ENCODE measurements at regions not wholly inside any gene's neighbourhood (a gene's known extent, or its start where the extent isn't known, plus 50 kb on each side); places are given as distances from the start of the nearest gene placed in this dataset.

- no peak for TF ChIP-seq CTCF (IDR thresholded peaks at IDR 0.05)
- no peak for TF ChIP-seq TCF7L2 (IDR thresholded peaks at IDR 0.05; ENCODE audit: low read depth, low read length)
- TF ChIP-seq SIN3A (IDR thresholded peaks at IDR 0.05; ENCODE audit: borderline replicate concordance, insufficient read depth, low read depth, low read length): no peak
- no peak for TF ChIP-seq POLR2AphosphoS5 (IDR thresholded peaks at IDR 0.05; ENCODE audit: low read depth, low read length)
- TF ChIP-seq REST (IDR thresholded peaks at IDR 0.05; ENCODE audit: insufficient read depth in 1 of 2, low read depth in 2 of 2, low read length in 1 of 2): no peak
- no peaks in the 10 kb centered on the region for H3K4me1 ChIP-seq (ENCODE audit: control insufficient read depth, insufficient read depth, low read length)
- ChIA-PET POLR2A (no interaction called here), CTCF (no interaction called here)
- no peak for DNase-seq (ENCODE audit: low read depth, low spot score)
- no peak for ATAC-seq
- H3K27me3 ChIP-seq (ENCODE audit: control insufficient read depth, insufficient read depth, low read length): no peaks in the 10 kb centered on the region
- BruUV-seq (replicated peaks): no TSS peak
- in situ Hi-C loops (cut with HindIII; ENCODE audit: low pct_unique_long_range_greater_than_20kb, low sequenced_read_pairs): no loop called here
- H3K4me3 ChIP-seq (ENCODE audit: low read depth in 2 of 2, low read length in 2 of 2): no peak overlapping the region
- no peak overlapping the region for H3K27ac ChIP-seq (ENCODE audit: low read length)
- no peaks in the 10 kb centered on the region for H3K36me3 ChIP-seq (ENCODE audit: control insufficient read depth, insufficient read depth, low read length)
- H3K9me3 ChIP-seq (ENCODE audit: control insufficient read depth, insufficient read depth, low read depth, low read length): no peaks in the 10 kb centered on the region
- intact Hi-C loops (cut with micrococcal nuclease; ENCODE audit: unreplicated experiment): no loop called here
Observed at GRCh38 chr15:47932261-47932660, 188.5 kb upstream of the SLC24A5 start.

GRCh38 chr15:47932951-47933641 lies 187.7 kb upstream of the SLC24A5 start:
- in situ Hi-C loops (cut with HindIII; ENCODE audit: low pct_unique_long_range_greater_than_20kb, low sequenced_read_pairs) (no loop called here), intact Hi-C loops (cut with micrococcal nuclease; ENCODE audit: unreplicated experiment) (no loop called here)
- POLR2A ChIA-PET: no interaction called here
- no peak overlapping the region for H3K4me3 ChIP-seq (ENCODE audit: low read depth in 2 of 2, low read length in 2 of 2)
- H3K36me3 ChIP-seq (ENCODE audit: control insufficient read depth, insufficient read depth, low read length): no peaks in the 10 kb centered on the region
- H3K27ac ChIP-seq (ENCODE audit: low read length): no peak overlapping the region
- no peaks in the 10 kb centered on the region for H3K27me3 ChIP-seq (ENCODE audit: control insufficient read depth, insufficient read depth, low read length)
- H3K9me3 ChIP-seq (ENCODE audit: control insufficient read depth, insufficient read depth, low read depth, low read length): no peaks in the 10 kb centered on the region
- CTCF ChIA-PET: no interaction called here
- no peaks in the 10 kb centered on the region for H3K4me1 ChIP-seq (ENCODE audit: control insufficient read depth, insufficient read depth, low read length)
- no peak for ATAC-seq
- TF ChIP-seq TCF7L2 (IDR thresholded peaks at IDR 0.05; ENCODE audit: low read depth, low read length) (no peak), SIN3A (IDR thresholded peaks at IDR 0.05; ENCODE audit: borderline replicate concordance, insufficient read depth, low read depth, low read length) (no peak), REST (IDR thresholded peaks at IDR 0.05; ENCODE audit: insufficient read depth in 1 of 2, low read depth in 2 of 2, low read length in 1 of 2) (no peak), POLR2AphosphoS5 (IDR thresholded peaks at IDR 0.05; ENCODE audit: low read depth, low read length) (no peak), CTCF (IDR thresholded peaks at IDR 0.05) (no peak)
- DNase-seq (ENCODE audit: low read depth, low spot score): no peak
- no TSS peak for BruUV-seq (replicated peaks)
